ENCODE measurements at regions not wholly inside any gene's neighbourhood (a gene's known extent, or its start where the extent isn't known, plus 50 kb on each side); places are given as distances from the start of the nearest gene placed in this dataset.

DNA sequence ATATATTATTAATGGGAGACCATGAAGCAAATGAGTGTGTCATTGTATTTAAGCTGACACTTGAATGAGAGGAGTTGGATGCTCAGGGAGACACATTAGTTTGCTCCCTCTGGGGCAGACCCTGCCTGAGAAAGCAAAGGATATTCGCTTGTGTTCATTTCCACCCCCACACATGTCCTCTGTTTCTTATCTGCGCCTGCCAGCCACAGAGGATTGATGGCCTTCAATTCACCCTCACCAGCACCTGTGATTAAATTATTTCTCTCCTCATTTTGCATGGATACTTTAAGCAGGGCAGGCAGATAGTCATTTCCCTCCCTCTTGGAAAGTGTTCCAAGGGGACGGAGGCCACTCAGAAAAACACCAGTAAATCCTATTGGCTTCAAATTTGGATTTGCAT is 185.2 kb upstream of the GMDS start:
- Histone ChIP-seq H3K27ac (no peak overlapping the region), H3K4me3 (no peak overlapping the region), H3K4me1 (ENCODE audit: insufficient read depth) (no peaks in the 10 kb centered on the region), H3K36me3 (no peaks in the 10 kb centered on the region), H3K27me3 (no peaks in the 10 kb centered on the region), H3K9me3 (no peaks in the 10 kb centered on the region)
- intact Hi-C loops (cut with DNase I): no loop called here
- WGBS, 3 donors: 78 to 88% (median 86%) methylated on average over 3 of the region's 3 CpGs
- DNase-seq: no peak
- no peak for TF ChIP-seq EP300 (IDR thresholded peaks at IDR 0.05)

DNA sequence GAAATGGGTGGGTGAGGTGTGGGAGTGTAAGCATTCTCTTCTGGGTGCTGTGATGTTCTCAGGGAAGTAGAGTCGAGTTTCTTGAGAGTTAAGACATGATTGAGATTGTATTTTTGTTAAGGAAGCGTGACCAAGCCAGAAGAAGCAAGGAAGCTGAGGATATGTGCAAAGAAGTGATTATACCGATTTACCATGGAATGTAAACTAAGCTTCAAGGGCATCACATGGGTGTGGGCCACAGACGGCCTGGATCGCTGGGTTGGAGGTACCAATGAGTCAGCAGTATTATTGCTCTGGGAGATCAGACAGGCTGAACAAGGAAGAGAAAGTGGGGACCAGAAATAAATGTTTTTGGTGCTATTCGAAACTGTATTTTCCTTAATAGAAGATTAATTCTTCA is 184.1 kb upstream of the GMDS start:
- no peak for DNase-seq
- Histone ChIP-seq H3K36me3 (no peaks in the 10 kb centered on the region), H3K4me3 (no peak overlapping the region), H3K27ac (no peak overlapping the region), H3K27me3 (no peaks in the 10 kb centered on the region), H3K9me3 (no peaks in the 10 kb centered on the region), H3K4me1 (ENCODE audit: insufficient read depth) (no peaks in the 10 kb centered on the region)
- TF ChIP-seq POLR2A (IDR thresholded peaks at IDR 0.05): no peak
- no peak for TF ChIP-seq EP300 (IDR thresholded peaks at IDR 0.05)
- TF ChIP-seq CTCF (IDR thresholded peaks at IDR 0.05): no peak
- WGBS, 3 donors: 44 to 61% (median 48%) methylated on average over 6 of the region's 6 CpGs
- intact Hi-C loops (cut with DNase I): no loop called here

DNA sequence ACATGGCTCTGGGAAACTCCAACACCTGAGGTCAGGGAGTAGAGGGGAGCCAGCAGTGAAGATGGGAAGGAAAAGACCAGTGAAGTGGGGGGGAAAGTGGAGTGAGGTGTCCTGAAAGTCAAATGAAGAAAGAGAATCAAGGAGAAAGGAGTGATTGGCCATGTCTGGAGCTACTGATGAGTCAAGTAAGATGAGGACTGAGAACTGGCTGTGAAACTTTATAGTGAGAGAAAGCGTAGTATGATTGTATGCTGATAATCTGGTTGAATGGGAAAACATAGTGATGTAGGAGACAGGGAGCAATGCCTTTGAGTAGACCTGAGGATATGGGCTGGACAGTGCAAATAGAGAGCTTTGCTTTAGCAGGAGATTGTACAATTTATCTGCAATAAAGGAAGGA is 183.6 kb upstream of the GMDS start:
- H3K27ac ChIP-seq: no peak overlapping the region
- no peak for DNase-seq
- TF ChIP-seq CTCF (IDR thresholded peaks at IDR 0.05) (no peak), EP300 (IDR thresholded peaks at IDR 0.05) (no peak), POLR2A (IDR thresholded peaks at IDR 0.05) (no peak)
- no peaks in the 10 kb centered on the region for H3K36me3 ChIP-seq
- no peaks in the 10 kb centered on the region for H3K27me3 ChIP-seq
- 92 to 93% (median 93%) methylated on average over 1 of the region's 1 CpG for WGBS, 3 donors
- intact Hi-C loops (cut with DNase I): no loop called here
- H3K4me1 ChIP-seq (ENCODE audit: insufficient read depth): no peaks in the 10 kb centered on the region
- no peaks in the 10 kb centered on the region for H3K9me3 ChIP-seq
- H3K4me3 ChIP-seq: no peak overlapping the region

- intact Hi-C loops (cut with DNase I): no loop called here
- Histone ChIP-seq H3K27ac (no peak overlapping the region), H3K4me3 (no peak overlapping the region), H3K36me3 (no peaks in the 10 kb centered on the region), H3K4me1 (ENCODE audit: insufficient read depth) (no peaks in the 10 kb centered on the region), H3K9me3 (no peaks in the 10 kb centered on the region), H3K27me3 (no peaks in the 10 kb centered on the region)
- no peak for DNase-seq
- no peak for TF ChIP-seq EP300 (IDR thresholded peaks at IDR 0.05)
- no peak for TF ChIP-seq POLR2A (IDR thresholded peaks at IDR 0.05)
- TF ChIP-seq CTCF (IDR thresholded peaks at IDR 0.05): no peak
- WGBS, 3 donors: 84 to 91% (median 87%) methylated on average over 3 of the region's 3 CpGs
These were observed 181.3 kb upstream of the GMDS start for GRCh38 chr6:2426561-2427340.

GRCh38 chr6:2416128-2416712 is 170.8 kb upstream of the GMDS start:
- H3K27me3 ChIP-seq: no peaks in the 10 kb centered on the region
- intact Hi-C loops (cut with DNase I): no loop called here
- WGBS, 3 donors: 75 to 92% (median 78%) methylated on average over 1 of the region's 1 CpG
- H3K36me3 ChIP-seq: no peaks in the 10 kb centered on the region
- no peak overlapping the region for H3K4me3 ChIP-seq
- H3K27ac ChIP-seq: no peak overlapping the region
- H3K9me3 ChIP-seq: no peaks in the 10 kb centered on the region
- DNase-seq: no peak
- H3K4me1 ChIP-seq (ENCODE audit: insufficient read depth): no peaks in the 10 kb centered on the region
- TF ChIP-seq EP300 (IDR thresholded peaks at IDR 0.05) (no peak), CTCF (IDR thresholded peaks at IDR 0.05) (no peak), POLR2A (IDR thresholded peaks at IDR 0.05) (no peak)
